ENCODE measurements at regions not wholly inside any gene's neighbourhood (a gene's known extent, or its start where the extent isn't known, plus 50 kb on each side); places are given as distances from the start of the nearest gene placed in this dataset.

GRCh38 chr5:87765009-87765408, 352.3 kb upstream of the CCNH start:
- ATAC-seq (ENCODE audit: low FRiP score in 2 of 2), result no peak
- 47 to 66% methylated on average over 5 of the region's 5 CpGs for WGBS, 2 donors
- Histone ChIP-seq H3K27me3 (no peaks in the 10 kb centered on the region), H3K4me1 (no peaks in the 10 kb centered on the region), H3K9me3 (no peaks in the 10 kb centered on the region), H3K4me3 (no peak overlapping the region), H3K36me3 (no peaks in the 10 kb centered on the region), H3K27ac (no peak overlapping the region)
- DNase-seq, result no peak
- TF ChIP-seq POLR2AphosphoS5 (IDR thresholded peaks at IDR 0.05), result no peak

DNA sequence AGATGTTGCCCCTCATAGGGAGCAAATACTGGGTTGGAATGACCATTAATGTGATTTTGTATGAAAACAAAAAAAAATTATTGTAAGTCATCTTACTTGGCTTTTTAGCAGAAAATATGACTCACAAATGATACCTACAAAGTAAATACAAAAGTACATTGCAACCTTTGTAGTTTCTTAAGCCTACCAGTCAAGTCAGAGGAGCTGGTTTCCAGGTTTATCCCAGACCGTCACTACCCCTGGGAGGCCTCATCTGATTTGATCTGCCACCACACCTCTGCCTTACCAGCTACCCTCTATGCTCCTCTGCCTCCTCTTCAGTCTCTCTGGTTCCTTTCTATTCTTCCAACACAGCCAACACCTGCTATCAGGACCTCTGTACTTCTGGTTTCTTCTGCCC, 349.9 kb upstream of the CCNH start:
- DNase-seq, result no peak
- WGBS, 2 donors, result 75 to 87% methylated on average over 1 of the region's 1 CpG
- H3K36me3 ChIP-seq, result no peaks in the 10 kb centered on the region
- no peak overlapping the region for H3K27ac ChIP-seq
- H3K4me3 ChIP-seq, result no peak overlapping the region
- no peaks in the 10 kb centered on the region for H3K9me3 ChIP-seq
- ATAC-seq (ENCODE audit: low FRiP score in 2 of 2), result no peak
- H3K27me3 ChIP-seq, result no peaks in the 10 kb centered on the region
- no peak for TF ChIP-seq POLR2A (IDR thresholded peaks at IDR 0.05)
- TF ChIP-seq CTCF (IDR thresholded peaks at IDR 0.05), result no peak
- TF ChIP-seq EP300 (IDR thresholded peaks at IDR 0.05), result no peak
- no peak for TF ChIP-seq POLR2AphosphoS5 (IDR thresholded peaks at IDR 0.05)
- no peaks in the 10 kb centered on the region for H3K4me1 ChIP-seq

GRCh38 chr5:87756951-87757350, 344.2 kb upstream of the CCNH start:
- H3K4me3 ChIP-seq, result no peak overlapping the region
- no peaks in the 10 kb centered on the region for H3K36me3 ChIP-seq
- H3K27ac ChIP-seq, result no peak overlapping the region
- DNase-seq (no peak), ATAC-seq (ENCODE audit: low FRiP score in 2 of 2) (no peak)
- no peaks in the 10 kb centered on the region for H3K9me3 ChIP-seq
- no peak for TF ChIP-seq POLR2AphosphoS5 (IDR thresholded peaks at IDR 0.05)
- no peak for TF ChIP-seq EP300 (IDR thresholded peaks at IDR 0.05)
- no peaks in the 10 kb centered on the region for H3K27me3 ChIP-seq
- H3K4me1 ChIP-seq, result no peaks in the 10 kb centered on the region
- WGBS, 2 donors, result 59 to 76% methylated on average over 1 of the region's 1 CpG

DNA sequence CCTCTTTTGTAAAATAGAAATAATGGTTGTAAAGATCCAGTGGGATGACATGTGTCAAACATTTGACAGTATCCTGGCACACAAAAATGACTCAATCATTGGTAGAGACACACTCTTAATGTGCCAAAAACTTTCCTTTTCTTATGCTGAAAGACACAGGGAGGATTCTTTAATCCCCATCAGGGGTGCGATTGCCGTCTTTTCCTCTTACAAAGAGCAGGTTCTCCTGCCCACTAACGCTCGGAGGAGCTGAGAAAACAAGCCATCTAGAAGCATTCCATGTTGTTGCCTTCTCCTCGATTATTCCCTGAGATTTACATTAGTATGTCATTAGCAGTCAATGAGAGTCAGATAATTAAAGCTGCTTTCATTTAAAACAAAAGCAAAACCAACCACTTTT, 342.6 kb upstream of the CCNH start:
- H3K4me1 ChIP-seq, result no peaks in the 10 kb centered on the region
- H3K27ac ChIP-seq, result no peak overlapping the region
- DNase-seq (no peak), ATAC-seq (ENCODE audit: low FRiP score in 2 of 2) (no peak)
- WGBS, 2 donors, result 41 to 48% methylated on average over 5 of the region's 5 CpGs
- TF ChIP-seq EP300 (IDR thresholded peaks at IDR 0.05) (no peak), CTCF (IDR thresholded peaks at IDR 0.05) (no peak), POLR2A (IDR thresholded peaks at IDR 0.05) (no peak), POLR2AphosphoS5 (IDR thresholded peaks at IDR 0.05) (no peak)
- H3K4me3 ChIP-seq, result no peak overlapping the region
- H3K36me3 ChIP-seq, result no peaks in the 10 kb centered on the region
- H3K9me3 ChIP-seq, result no peaks in the 10 kb centered on the region
- no peaks in the 10 kb centered on the region for H3K27me3 ChIP-seq

- TF ChIP-seq POLR2AphosphoS5 (IDR thresholded peaks at IDR 0.05) (no peak), CTCF (IDR thresholded peaks at IDR 0.05) (no peak), EP300 (IDR thresholded peaks at IDR 0.05) (no peak), POLR2A (IDR thresholded peaks at IDR 0.05) (no peak)
- DNase-seq (no peak), ATAC-seq (ENCODE audit: low FRiP score in 2 of 2) (no peak)
- Histone ChIP-seq H3K36me3 (no peaks in the 10 kb centered on the region), H3K9me3 (no peaks in the 10 kb centered on the region), H3K27ac (no peak overlapping the region), H3K27me3 (no peaks in the 10 kb centered on the region), H3K4me1 (no peaks in the 10 kb centered on the region), H3K4me3 (no peak overlapping the region)
- 17 to 19% methylated on average over 6 of the region's 6 CpGs for WGBS, 2 donors
Measured at GRCh38 chr5:87754009-87754757, 341.5 kb upstream of the CCNH start.

- H3K27ac ChIP-seq, result no peak overlapping the region
- TF ChIP-seq POLR2A (IDR thresholded peaks at IDR 0.05) (no peak), CTCF (IDR thresholded peaks at IDR 0.05) (no peak), EP300 (IDR thresholded peaks at IDR 0.05) (no peak), POLR2AphosphoS5 (IDR thresholded peaks at IDR 0.05) (no peak)
- DNase-seq (no peak), ATAC-seq (ENCODE audit: low FRiP score in 2 of 2) (no peak)
- no peak overlapping the region for H3K4me3 ChIP-seq
- H3K9me3 ChIP-seq, result no peaks in the 10 kb centered on the region
- H3K36me3 ChIP-seq, result no peaks in the 10 kb centered on the region
- WGBS, 2 donors, result 73 to 82% methylated on average over 4 of the region's 4 CpGs
- H3K27me3 ChIP-seq, result no peaks in the 10 kb centered on the region
- H3K4me1 ChIP-seq, result no peaks in the 10 kb centered on the region
Measured at GRCh38 chr5:87752362-87752761, 339.6 kb upstream of the CCNH start.
